Activated CD4-positive, alpha-beta memory T cell treated with anti-CD3 and anti-CD28 coated beads for 36 hours (primary cell): ENCODE measurements at regions not wholly inside any gene's neighbourhood (a gene's known extent, or its start where the extent isn't known, plus 50 kb on each side); places are given as distances from the start of the nearest gene placed in this dataset.

Experiments used
- CTCF ChIA-PET: fragments of 350-600 bp; sonication (Branson Sonifier 250); formaldehyde crosslinking; loops from one replicate; lab custom pipeline; 2021; ENCODE audit warnings: antibody characterized with exemption, inconsistent platforms; lab: Charles Lee
- POLR2A ChIA-PET: fragments of 350-600 bp; sonication (Branson Sonifier 250); formaldehyde crosslinking; loops from one replicate; lab custom pipeline; 2021; ENCODE audit warnings: antibody characterized with exemption; lab: Charles Lee
- DNase-seq: peaks from one replicate; pipeline ENCODE4 v3.0.0-alpha.2; 2020
- H3K27ac Mint-ChIP-seq: one replicate; pipeline ENCODE4 v1.8.0; 2021; ENCODE audit warnings: mixed read lengths
- H3K27me3 Mint-ChIP-seq: one replicate; pipeline ENCODE4 v1.8.0; 2021; ENCODE audit warnings: mixed read lengths
- H3K36me3 Mint-ChIP-seq: one replicate; pipeline ENCODE4 v1.8.0; 2021; ENCODE audit warnings: mixed read lengths
- H3K4me1 Mint-ChIP-seq: one replicate; pipeline ENCODE4 v1.8.0; 2021; ENCODE audit warnings: low read depth, mixed read lengths
- H3K4me3 Mint-ChIP-seq: one replicate; pipeline ENCODE4 v1.8.0; 2021; ENCODE audit warnings: mild to moderate bottlenecking, mixed read lengths
- H3K9me3 Mint-ChIP-seq: one replicate; pipeline ENCODE4 v1.8.0; 2021; ENCODE audit warnings: mixed read lengths
- intact Hi-C: fragments of 100-400 bp; cut with micrococcal nuclease; formaldehyde crosslinking; loops from one replicate; pipeline ENCODE4 v1.15.1; 2023

DNA sequence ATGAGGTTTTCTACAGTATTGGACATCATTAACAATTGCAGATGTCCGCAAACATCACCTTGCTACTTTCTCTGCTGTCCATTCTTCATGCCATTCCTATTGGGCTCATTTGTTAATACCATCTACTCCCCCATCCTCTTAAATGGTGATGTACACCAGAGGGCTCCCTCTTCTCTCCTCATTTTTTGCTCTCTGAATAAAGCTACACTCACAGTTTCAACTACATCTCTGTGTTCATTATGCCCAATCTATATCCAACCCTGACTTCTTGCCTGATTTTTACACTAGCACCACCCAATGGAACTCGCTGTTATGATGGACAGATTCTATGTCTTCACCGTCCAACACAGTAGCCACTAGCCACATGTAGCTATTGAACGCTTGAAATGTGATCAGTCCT lies 288.1 kb upstream of the ID4 start:
- POLR2A ChIA-PET: no interaction called here
- peaks cover 2% of the 10 kb centered on the region for H3K9me3 Mint-ChIP-seq
- CTCF ChIA-PET: interaction anchor here (0.6 kb wide), 1 partner anchor 290 kb away, joined by 3 read pairs; no protein-coding TSS in a partner anchor
- no peak overlapping the region for H3K4me3 Mint-ChIP-seq
- intact Hi-C loops: no loop called here
- no peaks in the 10 kb centered on the region for H3K4me1 Mint-ChIP-seq
- no peaks in the 10 kb centered on the region for H3K36me3 Mint-ChIP-seq
- no peaks in the 10 kb centered on the region for H3K27me3 Mint-ChIP-seq
- no peak for DNase-seq
- H3K27ac Mint-ChIP-seq: no peak overlapping the region

DNA sequence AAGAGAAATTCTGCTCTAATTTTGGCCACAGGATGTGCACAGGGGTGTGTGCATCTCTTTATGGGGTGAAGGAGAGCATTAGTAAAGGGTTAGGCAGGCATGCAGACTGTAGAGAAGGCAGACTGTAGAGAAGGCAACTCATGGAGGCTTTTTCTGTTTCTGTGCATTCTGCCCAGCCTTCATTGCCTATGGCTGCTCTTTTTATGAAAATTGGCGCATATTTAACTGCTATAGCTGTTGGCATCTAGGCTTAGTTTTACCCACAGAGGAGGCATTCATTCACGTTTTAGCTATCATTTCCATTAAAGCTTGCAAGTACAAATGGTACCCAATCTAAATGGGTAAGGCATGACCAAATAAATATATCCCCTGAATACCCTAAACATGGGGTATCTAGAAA lies 286.8 kb upstream of the ID4 start:
- Mint-ChIP-seq H3K4me1 (no peaks in the 10 kb centered on the region), H3K9me3 (peaks cover 2% of the 10 kb centered on the region), H3K36me3 (no peaks in the 10 kb centered on the region), H3K27me3 (no peaks in the 10 kb centered on the region), H3K27ac (no peak overlapping the region), H3K4me3 (no peak overlapping the region)
- no peak for DNase-seq
- CTCF ChIA-PET: no interaction called here
- POLR2A ChIA-PET: no interaction called here
- intact Hi-C loops: no loop called here

DNA sequence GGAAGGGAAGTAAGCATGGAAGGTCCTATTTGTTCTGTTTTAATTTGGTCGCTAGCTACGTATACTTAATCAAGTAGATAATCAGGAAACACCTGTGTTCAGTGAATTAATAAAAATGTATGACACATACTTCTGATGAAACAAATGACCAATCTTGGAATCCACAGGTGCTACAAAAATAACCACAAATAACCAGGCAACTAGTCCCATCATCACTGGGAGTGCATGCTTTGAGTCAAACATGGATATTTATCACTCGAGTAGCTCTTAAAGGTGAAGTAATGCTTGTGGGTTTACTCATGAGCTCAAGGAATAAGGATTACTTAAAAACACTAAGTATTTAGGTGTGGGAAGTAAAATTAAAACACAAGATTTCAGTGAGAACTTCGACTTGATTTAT lies 285.6 kb upstream of the ID4 start:
- H3K4me1 Mint-ChIP-seq: no peaks in the 10 kb centered on the region
- intact Hi-C loops: no loop called here
- H3K9me3 Mint-ChIP-seq: peaks cover 5% of the 10 kb centered on the region
- H3K27me3 Mint-ChIP-seq: no peaks in the 10 kb centered on the region
- H3K27ac Mint-ChIP-seq: no peak overlapping the region
- no peaks in the 10 kb centered on the region for H3K36me3 Mint-ChIP-seq
- POLR2A ChIA-PET: no interaction called here
- no peak for DNase-seq
- CTCF ChIA-PET: no interaction called here
- H3K4me3 Mint-ChIP-seq: no peak overlapping the region

DNA sequence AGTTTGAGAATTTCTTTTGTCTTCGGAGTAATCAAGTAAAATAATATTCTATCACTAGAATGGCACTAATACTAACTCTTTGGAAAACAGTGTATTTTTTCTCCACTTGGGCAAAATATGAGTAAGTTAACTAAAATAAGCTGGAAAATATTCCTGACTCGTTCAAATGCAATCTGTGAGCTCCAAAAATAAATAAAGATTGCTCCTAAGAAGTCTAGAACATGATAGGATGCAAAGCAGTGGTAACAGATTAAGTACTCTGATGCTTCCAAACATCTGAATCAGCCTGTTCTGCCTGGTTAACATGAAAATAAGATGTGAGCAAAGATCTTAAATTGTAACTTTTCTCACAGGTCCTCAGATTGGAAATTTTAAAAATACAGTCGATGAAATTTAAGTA lies 285.1 kb upstream of the ID4 start:
- intact Hi-C loops: no loop called here
- H3K27me3 Mint-ChIP-seq: no peaks in the 10 kb centered on the region
- H3K27ac Mint-ChIP-seq: no peak overlapping the region
- no peak overlapping the region for H3K4me3 Mint-ChIP-seq
- peaks cover 5% of the 10 kb centered on the region for H3K9me3 Mint-ChIP-seq
- POLR2A ChIA-PET: no interaction called here
- no peak for DNase-seq
- CTCF ChIA-PET: no interaction called here
- no peaks in the 10 kb centered on the region for H3K36me3 Mint-ChIP-seq
- no peaks in the 10 kb centered on the region for H3K4me1 Mint-ChIP-seq

DNA sequence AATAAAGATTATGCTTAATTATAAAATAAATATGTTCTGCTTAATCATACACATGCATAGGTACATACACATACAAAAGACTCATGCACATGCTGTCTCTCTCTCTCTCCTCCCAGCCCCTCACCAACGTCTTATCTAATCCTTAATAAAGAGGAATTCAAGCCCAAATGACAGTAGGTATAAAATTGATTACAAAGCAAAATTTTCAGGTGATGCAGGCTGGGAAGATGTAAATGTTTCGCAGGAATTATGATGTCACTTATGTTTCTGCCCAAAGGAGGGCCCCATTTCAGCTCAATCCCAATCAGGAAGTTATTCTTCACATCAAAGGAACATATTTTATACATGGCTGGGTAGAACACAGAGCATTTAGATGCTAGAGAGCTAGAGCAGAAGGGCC lies 284.6 kb upstream of the ID4 start:
- H3K27me3 Mint-ChIP-seq: no peaks in the 10 kb centered on the region
- H3K4me3 Mint-ChIP-seq: no peak overlapping the region
- no peaks in the 10 kb centered on the region for H3K4me1 Mint-ChIP-seq
- CTCF ChIA-PET: no interaction called here
- H3K36me3 Mint-ChIP-seq: no peaks in the 10 kb centered on the region
- H3K27ac Mint-ChIP-seq: no peak overlapping the region
- no peak for DNase-seq
- H3K9me3 Mint-ChIP-seq: peaks cover 5% of the 10 kb centered on the region
- POLR2A ChIA-PET: no interaction called here
- intact Hi-C loops: no loop called here

DNA sequence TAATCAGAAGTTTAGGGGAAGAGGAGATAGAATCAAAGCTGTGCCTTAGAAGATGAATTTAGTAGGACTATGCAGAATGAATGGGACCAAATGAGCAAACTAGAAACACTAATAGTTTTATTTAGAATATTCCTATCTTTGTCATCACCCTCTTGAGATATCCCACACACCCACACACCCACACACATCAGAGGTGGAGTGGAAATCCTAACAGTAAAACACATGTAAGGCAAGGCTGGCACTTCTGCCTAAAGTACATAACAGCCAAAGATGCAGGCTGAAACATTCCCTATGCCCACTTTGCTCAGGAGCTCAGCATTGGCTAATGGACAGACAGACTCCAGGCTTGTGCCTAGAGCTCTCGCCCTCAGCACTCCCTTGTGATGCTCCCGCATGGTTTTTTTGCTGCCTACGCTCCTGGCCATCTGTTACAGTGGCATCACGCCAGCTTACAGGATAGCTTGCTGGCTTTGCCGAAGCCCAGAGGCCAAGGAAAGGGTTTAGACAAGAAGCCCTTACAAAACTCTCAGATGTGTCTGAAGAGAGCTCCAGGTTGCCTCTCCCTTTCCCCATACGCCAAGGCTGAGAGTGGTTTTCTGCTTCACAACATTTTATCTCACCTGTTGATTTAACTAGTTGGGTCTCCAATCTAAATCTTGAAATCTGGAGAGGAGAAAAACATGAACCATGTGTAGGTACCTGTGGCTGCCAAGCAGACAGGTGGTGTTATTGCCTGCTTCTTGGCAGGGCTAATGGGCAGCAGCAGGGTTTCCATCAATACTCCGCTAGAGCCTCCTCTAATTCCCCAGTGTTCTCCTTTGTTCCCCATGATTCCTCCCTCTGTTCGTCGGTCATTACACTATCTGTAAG lies 282.6 kb upstream of the ID4 start:
- DNase-seq: no peak
- intact Hi-C loops: no loop called here
- ChIA-PET POLR2A (no interaction called here), CTCF (no interaction called here)
- Mint-ChIP-seq H3K27me3 (no peaks in the 10 kb centered on the region), H3K27ac (no peak overlapping the region), H3K9me3 (peaks cover 5% of the 10 kb centered on the region), H3K36me3 (no peaks in the 10 kb centered on the region), H3K4me3 (no peak overlapping the region), H3K4me1 (no peaks in the 10 kb centered on the region)

DNA sequence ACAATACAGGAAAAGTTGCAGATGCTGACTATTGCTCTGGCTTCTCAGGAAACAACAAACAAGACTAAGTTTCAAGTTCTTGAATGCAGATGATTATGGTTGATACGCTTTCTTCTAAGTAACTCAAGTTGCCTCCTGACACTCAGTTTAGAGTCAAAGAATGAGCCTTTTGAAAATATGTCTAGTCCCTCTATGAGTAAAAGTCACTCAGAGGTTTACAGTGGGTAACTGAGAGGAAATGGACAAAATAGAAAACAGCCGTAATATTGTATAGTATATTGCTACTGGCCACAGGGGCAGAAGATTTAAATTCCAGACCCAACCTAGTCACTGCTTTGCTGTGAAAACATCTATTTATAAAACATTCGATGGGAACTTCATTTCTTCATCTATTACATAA lies 280.0 kb upstream of the ID4 start:
- H3K4me1 Mint-ChIP-seq: no peaks in the 10 kb centered on the region
- DNase-seq: no peak

DNA sequence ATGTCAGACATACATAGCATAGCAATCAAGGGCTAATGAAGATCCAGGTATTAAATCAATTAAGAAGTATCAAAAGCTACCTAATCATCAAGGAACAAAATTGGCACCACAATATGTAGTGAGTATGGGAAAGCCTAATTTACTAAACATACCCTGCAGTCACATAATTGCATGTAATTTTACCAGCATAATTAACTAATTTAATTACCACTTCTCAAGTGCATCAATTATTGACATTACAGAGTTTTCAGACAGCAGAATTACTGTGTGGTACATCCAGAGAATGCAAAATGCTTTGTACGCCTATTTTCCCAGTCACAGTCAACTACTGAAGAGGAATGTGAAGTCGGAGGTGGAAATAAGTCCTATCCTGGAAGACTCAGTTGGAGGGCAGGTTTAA lies 279.0 kb upstream of the ID4 start:
- intact Hi-C loops: no loop called here

More for the DNA sequence above, 280.0 kb upstream of the ID4 start:
- ChIA-PET CTCF (no interaction called here), POLR2A (no interaction called here)
- Mint-ChIP-seq H3K36me3 (no peaks in the 10 kb centered on the region), H3K27ac (no peak overlapping the region), H3K9me3 (peaks cover 8% of the 10 kb centered on the region), H3K27me3 (no peaks in the 10 kb centered on the region), H3K4me3 (no peak overlapping the region)
- intact Hi-C loops: no loop called here

DNA sequence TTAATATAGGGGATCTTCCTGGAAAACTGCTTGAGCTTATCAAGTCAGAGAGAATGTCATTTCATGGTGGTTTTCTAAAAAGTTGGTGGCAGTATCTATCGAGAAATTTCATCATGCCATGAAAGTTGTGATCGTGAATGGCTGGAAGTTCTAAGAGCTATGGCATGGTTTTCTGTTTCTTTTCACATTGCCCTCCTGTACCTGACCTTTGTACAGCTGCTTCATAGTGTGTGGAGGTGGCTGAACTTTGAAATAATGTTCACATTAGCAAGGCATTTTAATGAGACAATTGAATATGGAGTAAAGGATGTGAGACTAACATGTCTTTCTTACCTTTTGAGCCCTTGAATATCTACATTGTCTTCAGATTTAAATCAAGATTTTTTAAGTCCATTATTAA lies 278.2 kb upstream of the ID4 start:
- Mint-ChIP-seq H3K9me3 (peaks cover 8% of the 10 kb centered on the region), H3K4me1 (no peaks in the 10 kb centered on the region), H3K27ac (no peak overlapping the region), H3K4me3 (no peak overlapping the region), H3K36me3 (no peaks in the 10 kb centered on the region), H3K27me3 (no peaks in the 10 kb centered on the region)
- intact Hi-C loops: no loop called here
- no peak for DNase-seq
- ChIA-PET POLR2A (no interaction called here), CTCF (no interaction called here)

More for the DNA sequence above, 279.0 kb upstream of the ID4 start:
- no peak overlapping the region for H3K4me3 Mint-ChIP-seq
- no peaks in the 10 kb centered on the region for H3K27me3 Mint-ChIP-seq
- no peak overlapping the region for H3K27ac Mint-ChIP-seq
- ChIA-PET POLR2A (no interaction called here), CTCF (no interaction called here)
- no peaks in the 10 kb centered on the region for H3K4me1 Mint-ChIP-seq
- H3K9me3 Mint-ChIP-seq: peaks cover 8% of the 10 kb centered on the region
- no peak for DNase-seq
- no peaks in the 10 kb centered on the region for H3K36me3 Mint-ChIP-seq

DNA sequence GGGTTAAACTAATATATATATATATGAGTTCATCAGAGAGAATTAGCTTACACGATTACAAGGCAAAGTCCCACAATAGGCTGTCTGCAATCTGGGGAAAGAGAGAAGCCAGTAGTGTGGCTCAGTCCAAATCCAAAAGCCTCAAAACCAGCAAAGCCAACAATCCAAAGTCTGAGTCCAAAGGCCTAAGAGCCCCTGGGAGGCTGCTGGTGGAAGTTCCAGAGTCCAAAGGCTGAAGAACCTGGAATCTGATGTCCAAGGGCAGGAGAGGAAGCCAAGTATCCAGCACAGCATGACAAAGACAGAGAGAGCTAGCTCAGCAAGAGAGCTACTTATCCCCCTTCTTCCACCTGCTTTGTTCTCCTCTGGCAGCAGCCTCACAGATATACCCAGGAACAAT lies 274.7 kb upstream of the ID4 start:
- H3K4me1 Mint-ChIP-seq: no peaks in the 10 kb centered on the region

DNA sequence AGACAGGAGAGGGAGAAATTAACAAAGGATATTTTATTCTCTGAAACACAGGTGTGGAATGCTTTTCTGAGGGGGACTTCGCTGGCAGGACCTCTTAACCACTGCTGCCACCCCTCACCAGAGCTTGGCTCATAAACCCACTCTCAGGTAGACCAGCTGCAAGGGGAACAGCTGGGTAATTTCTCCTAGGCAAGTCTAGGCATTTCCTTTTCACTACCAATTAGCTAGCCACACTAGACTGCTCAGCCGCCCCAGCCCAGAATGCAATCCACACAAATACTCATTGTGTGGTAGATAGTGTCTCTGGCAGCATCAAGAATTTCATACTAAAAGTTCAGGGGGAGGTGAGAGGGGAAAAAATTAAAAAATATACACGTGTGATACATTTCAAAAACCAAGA lies 267.6 kb upstream of the ID4 start:
- CTCF ChIA-PET: no interaction called here
- no peak overlapping the region for H3K4me3 Mint-ChIP-seq
- H3K27me3 Mint-ChIP-seq: no peaks in the 10 kb centered on the region
- H3K4me1 Mint-ChIP-seq: no peaks in the 10 kb centered on the region
- POLR2A ChIA-PET: no interaction called here
- intact Hi-C loops: no loop called here
- DNase-seq: no peak
- no peaks in the 10 kb centered on the region for H3K9me3 Mint-ChIP-seq
- no peaks in the 10 kb centered on the region for H3K36me3 Mint-ChIP-seq
- H3K27ac Mint-ChIP-seq: no peak overlapping the region

More for the DNA sequence above, 274.7 kb upstream of the ID4 start:
- H3K4me3 Mint-ChIP-seq: no peak overlapping the region
- CTCF ChIA-PET: no interaction called here
- H3K36me3 Mint-ChIP-seq: no peaks in the 10 kb centered on the region
- no peak overlapping the region for H3K27ac Mint-ChIP-seq
- intact Hi-C loops: no loop called here
- DNase-seq: no peak
- H3K9me3 Mint-ChIP-seq: peaks cover 5% of the 10 kb centered on the region
- H3K27me3 Mint-ChIP-seq: no peaks in the 10 kb centered on the region
- POLR2A ChIA-PET: no interaction called here

DNA sequence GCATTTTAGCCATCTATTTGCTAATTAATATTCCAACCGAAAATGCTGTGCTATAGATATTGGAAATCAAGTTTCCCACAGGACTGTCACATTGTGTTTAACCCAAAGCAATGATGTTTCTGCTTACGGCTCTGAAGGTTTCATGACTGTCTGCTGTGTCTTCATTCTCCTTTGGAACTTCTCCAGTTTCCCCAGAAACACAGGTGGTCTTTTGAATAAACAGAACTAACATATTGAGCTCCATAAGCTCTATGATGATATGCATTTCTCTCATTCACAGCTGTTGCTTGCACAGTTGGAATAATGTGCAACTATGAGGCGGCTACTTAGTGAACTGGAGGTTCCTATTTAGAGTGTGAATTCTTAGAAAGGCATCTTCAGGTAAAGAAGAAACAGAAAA lies 266.0 kb upstream of the ID4 start:
- no peak for DNase-seq
- H3K9me3 Mint-ChIP-seq: peaks cover 3% of the 10 kb centered on the region
- no peaks in the 10 kb centered on the region for H3K27me3 Mint-ChIP-seq
- H3K4me3 Mint-ChIP-seq: no peak overlapping the region
- H3K27ac Mint-ChIP-seq: no peak overlapping the region
- intact Hi-C loops: no loop called here
- H3K4me1 Mint-ChIP-seq: no peaks in the 10 kb centered on the region
- ChIA-PET POLR2A (no interaction called here), CTCF (no interaction called here)
- no peaks in the 10 kb centered on the region for H3K36me3 Mint-ChIP-seq

DNA sequence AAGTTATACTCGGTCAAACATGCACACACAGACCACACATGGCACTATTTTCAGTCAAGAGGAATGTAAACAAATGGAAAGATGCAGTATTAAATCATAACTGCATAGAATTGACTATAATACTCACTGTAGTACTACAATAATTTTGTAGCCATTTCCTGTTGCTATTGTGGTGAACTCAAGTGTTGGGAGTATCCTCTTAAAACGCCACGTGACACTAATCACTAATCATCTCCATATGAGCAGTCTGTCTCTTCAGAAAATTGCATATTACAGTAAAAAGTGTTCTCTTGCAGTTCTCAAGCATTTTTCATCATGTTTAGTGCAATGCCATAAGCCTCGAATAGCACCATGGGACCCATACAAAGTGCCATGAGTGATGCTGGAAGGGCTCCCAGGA lies 258.7 kb upstream of the ID4 start:
- POLR2A ChIA-PET: no interaction called here
- DNase-seq: no peak
- CTCF ChIA-PET: no interaction called here
- intact Hi-C loops: no loop called here
- H3K36me3 Mint-ChIP-seq: no peaks in the 10 kb centered on the region
- peaks cover 14% of the 10 kb centered on the region for H3K9me3 Mint-ChIP-seq
- H3K4me3 Mint-ChIP-seq: no peak overlapping the region
- no peaks in the 10 kb centered on the region for H3K27me3 Mint-ChIP-seq
- no peak overlapping the region for H3K27ac Mint-ChIP-seq
- no peaks in the 10 kb centered on the region for H3K4me1 Mint-ChIP-seq
